Activated B cell treated with CpG ODN at 0.5 μM for 24 hours (primary cell): ENCODE measurements at regions not wholly inside any gene's neighbourhood (a gene's known extent, or its start where the extent isn't known, plus 50 kb on each side); places are given as distances from the start of the nearest gene placed in this dataset.

ENCODE experiments used
- ATAC-seq: fragments of 200-7000 bp; cut with Tn5 transposase; one replicate; pipeline ENCODE4 v1.10.0; 2021; ENCODE audit warnings: low read depth, mild to moderate bottlenecking, moderate library complexity
- CTCF ChIA-PET: fragments of 350-600 bp; sonication (Branson Sonifier 250); formaldehyde crosslinking; loops from one replicate; lab custom pipeline; 2021; ENCODE audit warnings: antibody characterized with exemption; lab: Charles Lee
- POLR2A ChIA-PET: fragments of 350-600 bp; sonication (Branson Sonifier 250); formaldehyde crosslinking; loops from one replicate; lab custom pipeline; 2021; ENCODE audit warnings: antibody characterized with exemption; lab: Charles Lee
- DNase-seq: peaks from one replicate; pipeline ENCODE4 v3.0.0; 2022
- H3K27ac Mint-ChIP-seq: one replicate; pipeline ENCODE4 v1.8.0; 2020; ENCODE audit warnings: mixed read lengths
- H3K27me3 Mint-ChIP-seq: one replicate; pipeline ENCODE4 v1.8.0; 2021; ENCODE audit warnings: mixed read lengths
- H3K36me3 Mint-ChIP-seq: one replicate; pipeline ENCODE4 v1.8.0; 2021; ENCODE audit warnings: low read depth, mixed read lengths
- H3K4me1 Mint-ChIP-seq: one replicate; pipeline ENCODE4 v1.8.0; 2021; ENCODE audit warnings: mixed read lengths
- H3K4me3 Mint-ChIP-seq: one replicate; pipeline ENCODE4 v1.8.0; 2020; ENCODE audit warnings: mild to moderate bottlenecking, mixed read lengths
- H3K9me3 Mint-ChIP-seq: one replicate; pipeline ENCODE4 v1.8.0; 2020; ENCODE audit warnings: mixed read lengths
- intact Hi-C: fragments of 100-400 bp; cut with micrococcal nuclease; formaldehyde crosslinking; loops from one replicate; pipeline ENCODE4 v1.15.1; 2024
- TF ChIP-seq, protein P1 (sequence below): fragments of 200-600 bp; IDR thresholded peaks from one replicate; pipeline ENCODE4 v1.8.0; 2022; ENCODE audit warnings: antibody characterized with exemption, mild to moderate bottlenecking

DNA sequence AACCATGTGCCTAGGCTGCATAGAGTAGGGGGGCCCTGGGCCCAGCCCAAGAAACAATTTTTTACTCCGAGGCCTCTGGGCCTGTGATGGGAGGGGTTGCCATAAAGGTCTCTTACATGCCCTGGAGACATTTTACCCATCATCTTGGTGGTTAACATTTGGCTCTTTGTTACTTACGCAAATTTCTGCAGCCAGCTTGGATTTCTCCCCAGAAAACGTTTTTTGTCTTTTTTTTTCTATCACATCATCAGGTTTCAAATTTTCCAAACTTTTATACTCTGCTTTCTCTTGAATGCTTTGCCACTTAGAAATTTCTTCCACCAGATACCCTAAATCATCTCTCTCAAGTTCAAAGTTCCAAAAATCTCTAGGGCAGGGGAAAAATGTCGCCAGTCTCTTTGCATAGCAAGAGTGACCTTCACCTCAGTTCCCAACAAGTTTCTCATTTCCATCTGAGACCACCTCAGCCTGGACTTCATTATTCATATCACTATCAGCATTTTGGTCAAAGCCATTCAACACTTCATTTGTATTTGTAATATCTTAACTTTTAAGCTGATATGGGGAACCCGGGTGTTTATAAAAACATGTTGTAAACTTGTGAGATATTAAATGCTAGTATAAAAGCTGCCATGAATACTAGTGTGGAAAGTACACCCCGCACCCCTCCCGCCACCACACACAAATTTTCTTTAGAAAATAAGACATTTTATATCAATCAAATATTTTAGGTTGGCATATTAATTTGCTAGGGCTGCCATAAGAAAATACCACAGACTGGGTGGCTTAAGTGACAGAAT is 56.0 kb upstream of the PLSCR4 start:
- TF ChIP-seq, protein P1, sequence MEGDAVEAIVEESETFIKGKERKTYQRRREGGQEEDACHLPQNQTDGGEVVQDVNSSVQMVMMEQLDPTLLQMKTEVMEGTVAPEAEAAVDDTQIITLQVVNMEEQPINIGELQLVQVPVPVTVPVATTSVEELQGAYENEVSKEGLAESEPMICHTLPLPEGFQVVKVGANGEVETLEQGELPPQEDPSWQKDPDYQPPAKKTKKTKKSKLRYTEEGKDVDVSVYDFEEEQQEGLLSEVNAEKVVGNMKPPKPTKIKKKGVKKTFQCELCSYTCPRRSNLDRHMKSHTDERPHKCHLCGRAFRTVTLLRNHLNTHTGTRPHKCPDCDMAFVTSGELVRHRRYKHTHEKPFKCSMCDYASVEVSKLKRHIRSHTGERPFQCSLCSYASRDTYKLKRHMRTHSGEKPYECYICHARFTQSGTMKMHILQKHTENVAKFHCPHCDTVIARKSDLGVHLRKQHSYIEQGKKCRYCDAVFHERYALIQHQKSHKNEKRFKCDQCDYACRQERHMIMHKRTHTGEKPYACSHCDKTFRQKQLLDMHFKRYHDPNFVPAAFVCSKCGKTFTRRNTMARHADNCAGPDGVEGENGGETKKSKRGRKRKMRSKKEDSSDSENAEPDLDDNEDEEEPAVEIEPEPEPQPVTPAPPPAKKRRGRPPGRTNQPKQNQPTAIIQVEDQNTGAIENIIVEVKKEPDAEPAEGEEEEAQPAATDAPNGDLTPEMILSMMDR, result no peak
- ATAC-seq (no peak), DNase-seq (no peak)
- CTCF ChIA-PET, result no interaction called here
- POLR2A ChIA-PET, result no interaction called here
- no peaks in the 10 kb centered on the region for H3K27me3 Mint-ChIP-seq
- no peaks in the 10 kb centered on the region for H3K4me1 Mint-ChIP-seq
- intact Hi-C loops, result no loop called here
- H3K4me3 Mint-ChIP-seq, result no peak overlapping the region
- peaks cover 9% of the 10 kb centered on the region for H3K9me3 Mint-ChIP-seq
- H3K36me3 Mint-ChIP-seq, result no peaks in the 10 kb centered on the region
- no peak overlapping the region for H3K27ac Mint-ChIP-seq

DNA sequence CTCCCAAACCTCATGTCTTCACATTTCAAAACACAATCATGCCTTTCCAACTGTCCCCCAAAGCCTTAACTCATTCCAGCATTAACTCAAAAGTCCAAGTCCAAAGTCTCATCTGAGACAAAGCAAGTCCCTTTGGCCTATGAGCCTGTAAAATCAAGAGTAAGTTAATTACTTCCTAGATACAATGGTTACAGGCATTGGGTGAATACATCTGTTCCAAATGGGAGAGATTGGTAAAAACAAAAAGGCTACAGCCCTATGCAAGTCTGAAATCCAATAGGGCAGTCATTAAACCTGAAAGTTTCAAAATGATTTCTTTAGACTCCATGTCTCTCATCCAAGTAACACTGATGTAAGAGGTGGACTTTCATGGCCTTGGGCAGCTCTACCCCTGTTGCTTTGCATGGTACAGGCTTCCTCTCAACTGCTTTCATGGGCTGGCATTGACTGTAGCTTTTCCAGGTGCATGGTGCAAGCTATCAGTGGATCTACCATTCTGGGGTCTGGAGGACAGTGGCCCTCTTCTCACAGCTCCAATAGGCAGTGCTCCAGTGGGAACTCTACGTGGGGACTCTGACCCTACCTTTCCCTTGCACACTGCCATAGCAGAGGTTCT is 55.0 kb upstream of the PLSCR4 start:
- ChIA-PET CTCF (no interaction called here), POLR2A (no interaction called here)
- ATAC-seq, result no peak
- intact Hi-C loops, result no loop called here
- Mint-ChIP-seq H3K9me3 (peaks cover 9% of the 10 kb centered on the region), H3K4me3 (no peak overlapping the region), H3K4me1 (no peaks in the 10 kb centered on the region), H3K36me3 (no peaks in the 10 kb centered on the region), H3K27ac (no peak overlapping the region), H3K27me3 (no peaks in the 10 kb centered on the region)
- no peak for DNase-seq
- TF ChIP-seq, protein P1, result no peak

DNA sequence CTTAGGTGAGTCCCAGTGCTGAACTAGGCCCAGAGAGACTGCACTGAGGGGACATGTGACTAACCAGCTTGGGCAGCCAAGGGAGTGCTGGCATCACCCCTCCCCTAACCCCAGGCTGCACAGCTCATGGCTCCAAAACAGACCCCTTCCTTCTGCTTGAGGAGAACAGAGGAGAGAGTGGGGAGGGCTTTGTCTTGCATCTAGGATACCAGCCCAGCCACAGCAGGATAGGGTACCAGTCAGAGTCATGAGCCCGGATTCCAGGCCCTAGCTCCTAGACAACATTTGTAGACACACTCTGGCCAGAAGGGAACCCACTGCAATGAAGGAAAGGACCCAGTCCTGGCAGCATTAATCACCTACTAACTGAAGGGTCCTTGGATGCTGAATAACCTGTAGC is 49.9 kb upstream of the PLSCR4 start:
- Mint-ChIP-seq H3K27me3 (no peaks in the 10 kb centered on the region), H3K27ac (no peak overlapping the region), H3K9me3 (peaks cover 7% of the 10 kb centered on the region), H3K4me3 (no peak overlapping the region), H3K36me3 (no peaks in the 10 kb centered on the region), H3K4me1 (no peaks in the 10 kb centered on the region)
- ChIA-PET POLR2A (no interaction called here), CTCF (no interaction called here)
- intact Hi-C loops, result no loop called here
- DNase-seq, result no peak
- TF ChIP-seq, protein P1, result no peak
- no peak for ATAC-seq
